ENCODE measurements at regions not wholly inside any gene's neighbourhood (a gene's known extent, or its start where the extent isn't known, plus 50 kb on each side); places are given as distances from the start of the nearest gene placed in this dataset.

DNA sequence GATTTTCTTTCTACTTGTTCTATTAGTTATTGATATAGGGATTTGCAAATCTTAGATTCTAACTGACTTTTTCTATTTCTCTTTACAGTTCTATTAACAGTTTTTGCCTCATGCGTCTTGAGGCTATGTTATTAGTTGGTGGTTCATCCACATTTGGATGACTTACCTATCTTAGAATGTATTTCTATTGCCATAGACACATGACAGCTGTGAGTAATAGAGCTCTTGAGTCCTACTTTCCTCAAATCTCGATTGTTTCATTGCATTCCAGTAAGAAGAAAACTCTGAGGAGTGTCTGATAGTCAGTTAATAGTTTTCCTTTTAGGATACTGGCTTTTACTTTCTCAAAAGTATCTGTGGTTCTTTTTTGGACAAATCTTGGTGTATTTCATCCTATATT is 241.4 kb upstream of the ZNF32 start:
- no peak for TF ChIP-seq POLR2AphosphoS5 (IDR thresholded peaks at IDR 0.05; ENCODE audit: low read depth, low read length)
- TF ChIP-seq, protein P1, sequence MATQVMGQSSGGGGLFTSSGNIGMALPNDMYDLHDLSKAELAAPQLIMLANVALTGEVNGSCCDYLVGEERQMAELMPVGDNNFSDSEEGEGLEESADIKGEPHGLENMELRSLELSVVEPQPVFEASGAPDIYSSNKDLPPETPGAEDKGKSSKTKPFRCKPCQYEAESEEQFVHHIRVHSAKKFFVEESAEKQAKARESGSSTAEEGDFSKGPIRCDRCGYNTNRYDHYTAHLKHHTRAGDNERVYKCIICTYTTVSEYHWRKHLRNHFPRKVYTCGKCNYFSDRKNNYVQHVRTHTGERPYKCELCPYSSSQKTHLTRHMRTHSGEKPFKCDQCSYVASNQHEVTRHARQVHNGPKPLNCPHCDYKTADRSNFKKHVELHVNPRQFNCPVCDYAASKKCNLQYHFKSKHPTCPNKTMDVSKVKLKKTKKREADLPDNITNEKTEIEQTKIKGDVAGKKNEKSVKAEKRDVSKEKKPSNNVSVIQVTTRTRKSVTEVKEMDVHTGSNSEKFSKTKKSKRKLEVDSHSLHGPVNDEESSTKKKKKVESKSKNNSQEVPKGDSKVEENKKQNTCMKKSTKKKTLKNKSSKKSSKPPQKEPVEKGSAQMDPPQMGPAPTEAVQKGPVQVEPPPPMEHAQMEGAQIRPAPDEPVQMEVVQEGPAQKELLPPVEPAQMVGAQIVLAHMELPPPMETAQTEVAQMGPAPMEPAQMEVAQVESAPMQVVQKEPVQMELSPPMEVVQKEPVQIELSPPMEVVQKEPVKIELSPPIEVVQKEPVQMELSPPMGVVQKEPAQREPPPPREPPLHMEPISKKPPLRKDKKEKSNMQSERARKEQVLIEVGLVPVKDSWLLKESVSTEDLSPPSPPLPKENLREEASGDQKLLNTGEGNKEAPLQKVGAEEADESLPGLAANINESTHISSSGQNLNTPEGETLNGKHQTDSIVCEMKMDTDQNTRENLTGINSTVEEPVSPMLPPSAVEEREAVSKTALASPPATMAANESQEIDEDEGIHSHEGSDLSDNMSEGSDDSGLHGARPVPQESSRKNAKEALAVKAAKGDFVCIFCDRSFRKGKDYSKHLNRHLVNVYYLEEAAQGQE (IDR thresholded peaks at IDR 0.05; ENCODE audit: insufficient read depth in 1 of 2, low read depth in 2 of 2, low read length in 2 of 2), result no peak
- no peak for TF ChIP-seq SIN3A (IDR thresholded peaks at IDR 0.05; ENCODE audit: borderline replicate concordance, insufficient read depth, low read length)
